ENCODE measurements at regions not wholly inside any gene's neighbourhood (a gene's known extent, or its start where the extent isn't known, plus 50 kb on each side); places are given as distances from the start of the nearest gene placed in this dataset.
"Not testable (repeated sequence)": the region's sequence is repeated elsewhere in the genome, so short reads cannot be mapped to it uniquely, and the experiment has no call there.

GRCh38 chr1:101587741-101588140 is 350.9 kb downstream of the S1PR1 start:
- Histone ChIP-seq H3K4me3 (no peak overlapping the region), H3K27ac (no peak overlapping the region)
- DNase-seq (ENCODE audit: low spot score) = no peak
- no peak for TF ChIP-seq CTCF (IDR thresholded peaks at IDR 0.05)

GRCh38 chr1:101588677-101589076 is 351.9 kb downstream of the S1PR1 start:
- DNase-seq (ENCODE audit: low spot score) = no peak

GRCh38 chr1:101592845-101593244 is 356.0 kb downstream of the S1PR1 start:
- DNase-seq (ENCODE audit: low spot score) = no peak
- no peak overlapping the region for H3K27ac ChIP-seq
- no peak overlapping the region for H3K4me3 ChIP-seq
- TF ChIP-seq CTCF (IDR thresholded peaks at IDR 0.05) = no peak

More at GRCh38 chr1:101588677-101589076, 351.9 kb downstream of the S1PR1 start:
- no peak for TF ChIP-seq CTCF (IDR thresholded peaks at IDR 0.05)
- no peak overlapping the region for H3K27ac ChIP-seq
- H3K4me3 ChIP-seq = no peak overlapping the region

GRCh38 chr1:101595881-101596374 is 359.1 kb downstream of the S1PR1 start:
- no peak overlapping the region for H3K27ac ChIP-seq
- no peak for TF ChIP-seq CTCF (IDR thresholded peaks at IDR 0.05)
- no peak overlapping the region for H3K4me3 ChIP-seq
- no peak for DNase-seq (ENCODE audit: low spot score)

- H3K27ac ChIP-seq; DNase-seq (ENCODE audit: low spot score); H3K4me3 ChIP-seq: not testable (repeated sequence)
These were observed 363.8 kb downstream of the S1PR1 start for GRCh38 chr1:101600615-101601014.

- H3K27ac ChIP-seq = no peak overlapping the region
- no peak for DNase-seq (ENCODE audit: low spot score)
- H3K4me3 ChIP-seq = no peak overlapping the region
- TF ChIP-seq CTCF (IDR thresholded peaks at IDR 0.05) = no peak
These were observed 366.9 kb downstream of the S1PR1 start for GRCh38 chr1:101603726-101604125.

GRCh38 chr1:101605878-101606277 is 369.1 kb downstream of the S1PR1 start:
- H3K27ac ChIP-seq = no peak overlapping the region
- DNase-seq (ENCODE audit: low spot score) = no peak
- no peak for TF ChIP-seq CTCF (IDR thresholded peaks at IDR 0.05)
- H3K4me3 ChIP-seq = no peak overlapping the region

GRCh38 chr1:101613546-101613945 is 376.7 kb downstream of the S1PR1 start:
- Histone ChIP-seq H3K4me3 (no peak overlapping the region), H3K27ac (no peak overlapping the region)
- no peak for DNase-seq (ENCODE audit: low spot score)
- TF ChIP-seq CTCF (IDR thresholded peaks at IDR 0.05) = no peak
